Keratinocyte (primary cell): ENCODE measurements at regions not wholly inside any gene's neighbourhood (a gene's known extent, or its start where the extent isn't known, plus 50 kb on each side); places are given as distances from the start of the nearest gene placed in this dataset.

Source experiments
- DNase-seq: peaks from one replicate; pipeline ENCODE4 v3.0.0-alpha.2; 2011; ENCODE audit warnings: low read depth, missing footprints, low spot score
- FAIRE-seq: peaks from 2 replicates; lab custom pipeline; 2011; peaks lifted over from hg19 to GRCh38; lab: Jason Lieb, UNC
- H2AFZ ChIP-seq: 2 replicates; pipeline ENCODE4 v1.6.0; 2012; ENCODE audit warnings: low read length, control low read depth, inconsistent platforms; ENCODE audit not compliant: control insufficient read depth
- H3K27ac ChIP-seq: 2 replicates; pipeline ENCODE4 v1.5.1; 2011; ENCODE audit warnings: low read length; ENCODE audit not compliant: control insufficient read depth, insufficient read depth
- H3K27me3 ChIP-seq: 3 replicates; pipeline ENCODE4 v1.6.0; 2011; ENCODE audit warnings: low read length; ENCODE audit not compliant: control insufficient read depth, insufficient read depth; ENCODE audit errors: extremely low read depth
- H3K36me3 ChIP-seq, 2 experiments: 2 replicates in 1 of 2; 3 replicates in 1 of 2; pipeline ENCODE4 v1.5.1; 2011; ENCODE audit warnings: low read length in 2 of 2, mild to moderate bottlenecking in 1 of 2; ENCODE audit not compliant: control insufficient read depth in 2 of 2, insufficient read depth in 2 of 2; ENCODE audit errors: extremely low read depth in 1 of 2
- H3K4me1 ChIP-seq: 3 replicates; pipeline ENCODE4 v1.5.1; 2011; ENCODE audit warnings: low read length; ENCODE audit not compliant: control insufficient read depth, insufficient read depth; ENCODE audit errors: extremely low read depth
- H3K4me2 ChIP-seq: 3 replicates; pipeline ENCODE4 v1.6.0; 2011; ENCODE audit warnings: low read depth, low read length; ENCODE audit not compliant: control insufficient read depth, insufficient read depth; ENCODE audit errors: extremely low read depth
- H3K4me3 ChIP-seq, 3 experiments: fragments of 200-600 bp in 1 of 3; sonication (generic) in 1 of 3; 2 replicates in 2 of 3; 3 replicates in 1 of 3; pipeline ENCODE4 v1.5.1; 2011 to 2016; ENCODE audit warnings: low read length in 3 of 3, mild to moderate bottlenecking in 3 of 3, control low read depth in 2 of 3, inconsistent platforms in 1 of 3, low read depth in 1 of 3, mixed read lengths in 1 of 3, mixed run types in 1 of 3, moderate library complexity in 1 of 3; ENCODE audit not compliant: control insufficient read depth in 2 of 3, insufficient read depth in 2 of 3; ENCODE audit errors: extremely low read depth in 1 of 3
- H3K79me2 ChIP-seq: 2 replicates; pipeline ENCODE4 v1.6.0; 2012; ENCODE audit warnings: low read length; ENCODE audit not compliant: control insufficient read depth, insufficient read depth
- H3K9ac ChIP-seq: 3 replicates; pipeline ENCODE4 v1.6.0; 2011; ENCODE audit warnings: low read length; ENCODE audit not compliant: control insufficient read depth, insufficient read depth; ENCODE audit errors: extremely low read depth
- H3K9me1 ChIP-seq: 3 replicates; pipeline ENCODE4 v1.6.0; 2011; ENCODE audit warnings: low read length; ENCODE audit not compliant: control insufficient read depth, insufficient read depth; ENCODE audit errors: extremely low read depth
- H3K9me3 ChIP-seq: 2 replicates; pipeline ENCODE4 v1.5.1; 2012; ENCODE audit warnings: low read depth, low read length; ENCODE audit not compliant: control insufficient read depth
- H4K20me1 ChIP-seq: 3 replicates; pipeline ENCODE4 v1.6.0; 2011; ENCODE audit warnings: low read length; ENCODE audit not compliant: control insufficient read depth, insufficient read depth; ENCODE audit errors: extremely low read depth
- CTCF ChIP-seq, 3 experiments: IDR thresholded peaks in 1 of 3; conservative IDR thresholded peaks in 1 of 3; optimal IDR thresholded peaks in 1 of 3; 2 replicates in 2 of 3; 3 replicates in 1 of 3; pipeline versions ENCODE3 to v1.5.1; 2011; ENCODE audit warnings: low read length in 3 of 3, mild to moderate bottlenecking in 3 of 3, moderate library complexity in 2 of 3, control low read depth in 1 of 3, inconsistent platforms in 1 of 3; ENCODE audit not compliant: insufficient read depth in 2 of 3; ENCODE audit errors: extremely low read depth in 1 of 3
- EZH2 ChIP-seq: IDR thresholded peaks from one replicate; pipeline ENCODE4 v1.6.1; 2012; ENCODE audit warnings: inconsistent platforms, mild to moderate bottlenecking, low read length, moderate library complexity
- dilution Hi-C: fragments of 300-500 bp; cut with MboI; formaldehyde crosslinking; loops from one replicate; pipeline ENCODE4 v1.7.0; 2020; ENCODE audit warnings: low sequenced_read_pairs; ENCODE audit not compliant: extremely low pct_ligation_motif_present

DNA sequence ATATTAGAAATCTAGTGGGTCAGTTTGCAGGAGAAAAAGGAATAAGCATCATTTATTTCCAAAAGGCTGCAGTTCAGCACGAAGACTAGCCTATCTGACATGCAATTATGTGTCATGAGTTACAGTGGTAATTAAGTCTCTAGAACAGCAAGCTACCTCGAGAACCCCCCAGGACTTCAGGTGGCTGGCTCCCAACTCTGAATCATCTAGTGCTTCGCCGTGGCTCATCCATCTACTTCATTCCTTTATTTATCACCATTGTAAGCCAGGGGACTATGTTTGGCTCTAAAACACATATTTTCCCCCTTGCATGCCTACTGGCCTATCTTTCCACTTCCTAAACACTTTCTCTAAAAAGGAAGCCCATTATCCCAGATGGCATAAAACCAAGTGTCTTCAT, 121.6 kb downstream of the TXNL1 start:
- dilution Hi-C loops = no loop called here
- Histone ChIP-seq H3K27me3 (no peaks in the 10 kb centered on the region), H3K36me3 (no peaks in the 10 kb centered on the region), H3K9me1 (no peaks in the 10 kb centered on the region), H3K4me3 (no peak overlapping the region), H3K4me1 (no peaks in the 10 kb centered on the region), H3K27ac (no peak overlapping the region), H3K4me2 (no peak overlapping the region), H4K20me1 (no peaks in the 10 kb centered on the region), H3K9me3 (no peaks in the 10 kb centered on the region), H3K9ac (no peak overlapping the region), H3K79me2 (no peaks in the 10 kb centered on the region), H2AFZ (no peak overlapping the region)
- TF ChIP-seq CTCF (optimal IDR thresholded peaks at IDR 0.05 in 1 of 3, IDR thresholded peaks at IDR 0.05 in 1 of 3, conservative IDR thresholded peaks at IDR 0.05 in 1 of 3; ENCODE audit: extremely low read depth in 1 of 3, insufficient read depth in 2 of 3, low read length in 3 of 3) = no peak
- no peak for TF ChIP-seq EZH2
- DNase-seq (no peak), FAIRE-seq (no peak)

GRCh38 chr18:56515522-56515921, 122.9 kb downstream of the TXNL1 start:
- Histone ChIP-seq H3K9me1 (no peaks in the 10 kb centered on the region), H3K27ac (no peak overlapping the region), H3K9ac (no peak overlapping the region), H3K27me3 (no peaks in the 10 kb centered on the region), H3K79me2 (no peaks in the 10 kb centered on the region), H3K9me3 (no peaks in the 10 kb centered on the region), H3K4me1 (no peaks in the 10 kb centered on the region), H3K4me3 (no peak overlapping the region), H3K4me2 (no peak overlapping the region), H4K20me1 (no peaks in the 10 kb centered on the region), H3K36me3 (no peaks in the 10 kb centered on the region), H2AFZ (no peak overlapping the region)
- dilution Hi-C loops = no loop called here
- no peak for TF ChIP-seq CTCF (optimal IDR thresholded peaks at IDR 0.05 in 1 of 3, IDR thresholded peaks at IDR 0.05 in 1 of 3, conservative IDR thresholded peaks at IDR 0.05 in 1 of 3; ENCODE audit: extremely low read depth in 1 of 3, insufficient read depth in 2 of 3, low read length in 3 of 3)
- no peak for TF ChIP-seq EZH2
- DNase-seq (no peak), FAIRE-seq (no peak)
